ENCODE measurements at regions not wholly inside any gene's neighbourhood (a gene's known extent, or its start where the extent isn't known, plus 50 kb on each side); places are given as distances from the start of the nearest gene placed in this dataset.

- TF ChIP-seq CTCF (IDR thresholded peaks at IDR 0.05): no peak
- no peak for TF ChIP-seq POLR2A (IDR thresholded peaks at IDR 0.05)
Observed at GRCh38 chr5:40442346-40442745, 237.4 kb upstream of the PTGER4 start.
